Activated CD4-positive, alpha-beta T cell treated with anti-CD3 and anti-CD28 coated beads, Interleukin-2, amount 10 ng/mL, durations not matched to agents 7 days and 5 days (primary cell): ENCODE measurements at regions not wholly inside any gene's neighbourhood (a gene's known extent, or its start where the extent isn't known, plus 50 kb on each side); places are given as distances from the start of the nearest gene placed in this dataset.

Experiments
- CTCF ChIA-PET: fragments of 350-600 bp; sonication (Branson Sonifier 250); formaldehyde crosslinking; loops from one replicate; lab custom pipeline; 2021; ENCODE audit warnings: antibody characterized with exemption; lab: Charles Lee
- POLR2A ChIA-PET: fragments of 350-600 bp; sonication (Branson Sonifier 250); formaldehyde crosslinking; loops from one replicate; lab custom pipeline; 2021; ENCODE audit warnings: antibody characterized with exemption; lab: Charles Lee
- DNase-seq: peaks from one replicate; pipeline ENCODE4 v3.0.0-alpha.2; 2020
- H3K27ac Mint-ChIP-seq: one replicate; pipeline ENCODE4 v1.8.0; 2021; ENCODE audit warnings: mild to moderate bottlenecking, moderate library complexity, mixed read lengths
- H3K27me3 Mint-ChIP-seq: one replicate; pipeline ENCODE4 v1.8.0; 2021; ENCODE audit warnings: mixed read lengths
- H3K36me3 Mint-ChIP-seq: one replicate; pipeline ENCODE4 v1.8.0; 2021; ENCODE audit warnings: low read depth, mixed read lengths
- H3K4me1 Mint-ChIP-seq: one replicate; pipeline ENCODE4 v1.8.0; 2021; ENCODE audit warnings: mixed read lengths
- H3K4me3 Mint-ChIP-seq: one replicate; pipeline ENCODE4 v1.8.0; 2021; ENCODE audit warnings: mild to moderate bottlenecking, moderate library complexity, mixed read lengths
- H3K9me3 Mint-ChIP-seq: one replicate; pipeline ENCODE4 v1.8.0; 2021; ENCODE audit warnings: mixed read lengths

GRCh38 chr1:198873696-198874230 is 234.9 kb downstream of the PTPRC start:
- DNase-seq = no peak
- Mint-ChIP-seq H3K27me3 (no peaks in the 10 kb centered on the region), H3K36me3 (peaks cover 60% of the 10 kb centered on the region), H3K4me3 (no peak overlapping the region), H3K9me3 (peaks cover 5% of the 10 kb centered on the region), H3K27ac (no peak overlapping the region), H3K4me1 (peaks cover 4% of the 10 kb centered on the region)
- POLR2A ChIA-PET = no interaction called here
- CTCF ChIA-PET = no interaction called here

DNA sequence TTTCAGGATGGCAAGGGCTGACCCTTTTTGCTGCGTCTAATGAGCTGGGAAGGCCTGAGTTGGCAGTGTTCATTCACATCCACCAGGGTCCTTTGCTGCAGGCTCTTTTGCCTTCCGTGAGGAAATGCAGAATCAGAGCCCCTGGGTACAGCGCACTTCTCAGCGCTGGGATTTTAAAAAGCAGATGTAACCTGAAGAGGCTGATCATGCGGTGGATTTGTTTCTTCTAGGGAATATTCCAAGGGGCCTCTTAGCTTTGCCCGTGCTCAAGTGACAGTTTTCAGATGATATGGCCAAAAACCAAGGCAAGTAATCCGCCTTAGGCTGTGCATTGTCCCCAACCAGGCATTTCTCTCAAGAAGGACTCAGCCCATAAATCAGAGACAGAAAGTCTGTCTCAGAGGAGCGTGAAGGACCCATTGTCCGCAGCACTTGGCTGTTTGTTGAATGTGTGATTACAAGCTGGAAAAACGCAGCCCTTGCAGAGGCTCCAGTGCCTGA is 237.6 kb downstream of the PTPRC start:
- peaks cover 66% of the 10 kb centered on the region for H3K36me3 Mint-ChIP-seq
- H3K4me3 Mint-ChIP-seq = no peak overlapping the region

DNA sequence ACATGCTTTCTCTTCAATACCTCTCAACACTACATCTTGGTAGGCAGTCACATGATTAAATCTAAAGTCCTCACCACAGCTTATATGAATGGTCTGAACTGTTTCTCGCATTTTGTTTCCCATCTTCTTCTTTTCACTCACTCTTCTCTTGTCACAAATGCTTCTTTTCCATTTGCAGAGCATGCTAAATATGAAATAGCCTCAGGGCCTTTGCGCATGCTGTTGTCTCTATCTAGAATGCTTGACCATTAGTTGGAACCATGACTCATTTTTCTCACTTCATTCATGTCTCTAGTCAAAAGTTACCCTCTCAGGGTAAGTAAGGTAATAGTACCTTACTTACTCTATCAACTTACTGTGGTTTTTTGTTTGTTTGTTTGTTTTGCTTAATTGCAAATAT is 239.7 kb downstream of the PTPRC start:
- H3K27me3 Mint-ChIP-seq = no peaks in the 10 kb centered on the region

More for the DNA sequence above, 237.6 kb downstream of the PTPRC start:
- ChIA-PET POLR2A (no interaction called here), CTCF (no interaction called here)
- H3K27ac Mint-ChIP-seq = no peak overlapping the region
- peaks cover 7% of the 10 kb centered on the region for H3K9me3 Mint-ChIP-seq
- no peaks in the 10 kb centered on the region for H3K27me3 Mint-ChIP-seq
- no peak for DNase-seq
- peaks cover 15% of the 10 kb centered on the region for H3K4me1 Mint-ChIP-seq

GRCh38 chr1:198879711-198880306 is 241.0 kb downstream of the PTPRC start:
- DNase-seq = no peak
- H3K4me3 Mint-ChIP-seq = no peak overlapping the region
- ChIA-PET POLR2A (no interaction called here), CTCF (no interaction called here)
- H3K27ac Mint-ChIP-seq = no peak overlapping the region
- H3K9me3 Mint-ChIP-seq = peaks cover 2% of the 10 kb centered on the region
- peaks cover 22% of the 10 kb centered on the region for H3K4me1 Mint-ChIP-seq
- H3K27me3 Mint-ChIP-seq = no peaks in the 10 kb centered on the region
- peaks cover 52% of the 10 kb centered on the region for H3K36me3 Mint-ChIP-seq

More for the DNA sequence above, 239.7 kb downstream of the PTPRC start:
- ChIA-PET CTCF (no interaction called here), POLR2A (no interaction called here)
- no peak overlapping the region for H3K4me3 Mint-ChIP-seq
- no peak for DNase-seq
- H3K36me3 Mint-ChIP-seq = peaks cover 54% of the 10 kb centered on the region
- peaks cover 7% of the 10 kb centered on the region for H3K9me3 Mint-ChIP-seq
- peaks cover 22% of the 10 kb centered on the region for H3K4me1 Mint-ChIP-seq
- no peak overlapping the region for H3K27ac Mint-ChIP-seq

DNA sequence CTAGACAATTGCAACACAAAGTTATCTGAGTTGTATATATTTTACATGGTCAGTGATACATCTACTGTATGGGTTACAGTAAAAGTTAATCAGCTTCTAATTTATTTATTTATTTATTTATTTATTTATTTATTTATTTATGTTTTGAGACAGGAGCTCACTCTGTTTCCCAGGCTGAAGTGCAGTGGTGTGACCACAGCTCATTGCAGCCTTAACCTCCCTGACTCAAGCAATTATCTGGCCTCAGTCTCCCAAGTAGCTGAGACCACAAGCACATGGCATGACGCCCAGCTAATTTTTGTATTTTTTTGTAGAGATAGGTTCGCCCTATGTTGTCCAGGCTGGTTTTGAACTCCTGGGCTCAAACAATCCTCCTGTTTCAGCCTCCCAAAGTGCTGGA is 241.6 kb downstream of the PTPRC start:
- CTCF ChIA-PET = no interaction called here
- Mint-ChIP-seq H3K4me1 (peaks cover 22% of the 10 kb centered on the region), H3K36me3 (peaks cover 50% of the 10 kb centered on the region), H3K27me3 (no peaks in the 10 kb centered on the region), H3K27ac (no peak overlapping the region), H3K4me3 (no peak overlapping the region), H3K9me3 (peaks cover 2% of the 10 kb centered on the region)
- POLR2A ChIA-PET = no interaction called here
- DNase-seq = no peak

- Mint-ChIP-seq H3K9me3 (peaks cover 2% of the 10 kb centered on the region), H3K27me3 (no peaks in the 10 kb centered on the region), H3K36me3 (peaks cover 51% of the 10 kb centered on the region), H3K4me1 (peaks cover 22% of the 10 kb centered on the region), H3K27ac (no peak overlapping the region), H3K4me3 (no peak overlapping the region)
- no peak for DNase-seq
- ChIA-PET CTCF (interaction anchor here (1.0 kb wide), 1 partner anchor 46 kb away, joined by 4 read pairs; no protein-coding TSS in a partner anchor), POLR2A (no interaction called here)
These were observed 242.2 kb downstream of the PTPRC start for GRCh38 chr1:198880818-198881597.

DNA sequence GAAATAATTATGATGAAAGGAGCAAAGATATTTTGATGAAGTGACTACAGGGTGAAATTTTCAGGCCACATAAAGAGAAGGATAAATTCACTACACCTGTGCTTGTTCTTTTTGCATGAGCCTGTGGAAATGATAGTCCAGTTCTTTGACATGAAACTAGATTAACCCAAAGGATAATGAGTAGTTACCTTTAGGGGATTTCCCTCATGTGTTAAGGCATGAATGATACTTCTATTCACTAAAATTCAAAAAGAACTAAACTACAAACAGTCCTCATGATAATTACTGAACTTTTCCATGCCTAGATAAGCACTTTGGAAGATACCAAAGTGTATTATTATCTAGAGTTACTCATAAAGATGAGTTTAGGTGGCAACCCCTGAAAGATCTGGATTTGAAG is 244.3 kb downstream of the PTPRC start:
- CTCF ChIA-PET = interaction anchor here (0.9 to 1.7 kb wide), 2 partner anchors 10 to 11 kb away, joined by 3 read pairs; no protein-coding TSS in a partner anchor
- H3K27me3 Mint-ChIP-seq = no peaks in the 10 kb centered on the region
- H3K36me3 Mint-ChIP-seq = peaks cover 48% of the 10 kb centered on the region
- no peak overlapping the region for H3K27ac Mint-ChIP-seq
- peaks cover 2% of the 10 kb centered on the region for H3K9me3 Mint-ChIP-seq
- no peak overlapping the region for H3K4me3 Mint-ChIP-seq
- no peak for DNase-seq
- H3K4me1 Mint-ChIP-seq = peaks cover 20% of the 10 kb centered on the region
- POLR2A ChIA-PET = no interaction called here

DNA sequence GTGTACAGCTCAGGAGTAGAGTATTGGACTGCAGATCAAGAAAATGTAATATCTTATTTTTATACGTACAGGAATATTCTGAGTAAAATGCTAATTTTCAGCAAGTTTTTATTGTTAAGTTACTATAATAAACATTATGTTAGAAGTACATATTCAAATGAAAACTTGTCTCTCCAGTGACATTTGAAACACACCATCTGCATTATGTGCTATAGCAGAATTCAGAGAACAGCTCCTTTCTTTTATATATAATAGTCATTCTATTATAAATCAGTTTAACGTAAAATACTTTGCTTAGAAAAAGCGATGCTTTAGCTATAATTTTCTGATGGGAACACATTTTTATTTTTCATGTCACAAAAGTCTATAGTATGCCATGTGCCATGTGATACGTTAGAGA is 249.0 kb downstream of the PTPRC start:
- H3K36me3 Mint-ChIP-seq = peaks cover 40% of the 10 kb centered on the region
- peaks cover 4% of the 10 kb centered on the region for H3K4me1 Mint-ChIP-seq
- H3K27ac Mint-ChIP-seq = no peak overlapping the region
- H3K27me3 Mint-ChIP-seq = no peaks in the 10 kb centered on the region
- no peaks in the 10 kb centered on the region for H3K9me3 Mint-ChIP-seq
- POLR2A ChIA-PET = no interaction called here
- no peak overlapping the region for H3K4me3 Mint-ChIP-seq
- CTCF ChIA-PET = interaction anchor here (0.6 kb wide), 1 partner anchor 226 kb away, joined by 3 read pairs; no protein-coding TSS in a partner anchor
- DNase-seq = no peak

DNA sequence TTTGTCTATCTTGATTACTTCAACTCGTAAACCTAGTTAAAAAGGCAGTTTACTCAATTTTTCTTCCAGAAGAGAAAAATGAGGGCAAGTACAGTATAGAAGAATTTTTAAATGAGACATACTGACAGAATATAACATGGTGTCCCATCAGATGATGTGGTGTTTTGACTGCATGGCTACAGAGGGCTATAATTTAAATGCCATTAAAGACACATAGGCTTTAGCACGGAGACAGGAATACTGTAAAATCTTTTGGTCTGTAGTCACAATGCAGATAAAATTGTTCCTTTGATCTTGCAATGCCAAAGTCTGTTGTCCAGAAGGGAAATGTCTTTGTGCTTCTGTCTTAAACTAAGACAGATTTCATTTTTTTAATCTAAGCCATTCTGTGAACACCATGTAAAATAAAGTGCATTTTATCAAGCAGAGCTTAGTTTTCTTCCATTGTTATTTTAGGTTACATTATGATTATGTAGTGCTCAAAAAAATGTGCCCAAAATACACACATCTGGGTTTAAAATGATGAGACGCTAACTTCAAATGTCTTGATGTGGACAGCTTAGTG is 249.6 kb downstream of the PTPRC start:
- DNase-seq = no peak
- ChIA-PET CTCF (interaction anchor here (0.6 kb wide), 1 partner anchor 226 kb away, joined by 3 read pairs; no protein-coding TSS in a partner anchor), POLR2A (no interaction called here)
- Mint-ChIP-seq H3K9me3 (no peaks in the 10 kb centered on the region), H3K4me1 (no peaks in the 10 kb centered on the region), H3K36me3 (peaks cover 40% of the 10 kb centered on the region), H3K4me3 (no peak overlapping the region), H3K27me3 (no peaks in the 10 kb centered on the region), H3K27ac (no peak overlapping the region)

DNA sequence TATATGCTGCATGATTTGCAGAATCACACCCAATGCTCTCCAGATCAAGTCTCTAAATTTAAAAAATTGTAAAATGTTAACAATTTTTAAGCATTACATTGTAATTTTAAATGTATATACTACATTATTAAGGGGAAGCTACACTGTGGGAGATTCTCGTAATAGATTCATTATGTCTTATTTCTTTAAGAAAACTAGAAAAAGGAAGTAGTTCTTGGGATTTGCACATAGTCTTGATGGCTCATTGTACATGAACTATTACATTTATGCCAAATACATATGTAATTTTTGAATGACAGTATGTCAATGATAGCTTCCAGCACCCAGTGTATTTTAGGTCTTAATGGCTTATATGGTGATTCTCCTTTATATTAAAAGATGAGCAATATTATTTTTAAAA is 250.3 kb downstream of the PTPRC start:
- Mint-ChIP-seq H3K27me3 (no peaks in the 10 kb centered on the region), H3K4me1 (peaks cover 2% of the 10 kb centered on the region), H3K27ac (no peak overlapping the region), H3K4me3 (no peak overlapping the region), H3K36me3 (peaks cover 43% of the 10 kb centered on the region), H3K9me3 (no peaks in the 10 kb centered on the region)
- ChIA-PET CTCF (interaction anchor here (0.6 to 1.6 kb wide), 2 partner anchors 15 to 1725 kb away, joined by 4 read pairs; no protein-coding TSS in a partner anchor), POLR2A (no interaction called here)
- no peak for DNase-seq

GRCh38 chr1:198889749-198890148 is 250.9 kb downstream of the PTPRC start:
- CTCF ChIA-PET = interaction anchor here (0.6 to 1.6 kb wide), 2 partner anchors 14 to 1724 kb away, joined by 4 read pairs; no protein-coding TSS in a partner anchor
- no peaks in the 10 kb centered on the region for H3K27me3 Mint-ChIP-seq
- DNase-seq = no peak
- no peak overlapping the region for H3K27ac Mint-ChIP-seq
- H3K36me3 Mint-ChIP-seq = peaks cover 45% of the 10 kb centered on the region
- POLR2A ChIA-PET = no interaction called here
- H3K4me1 Mint-ChIP-seq = peaks cover 2% of the 10 kb centered on the region
- no peaks in the 10 kb centered on the region for H3K9me3 Mint-ChIP-seq
- no peak overlapping the region for H3K4me3 Mint-ChIP-seq

GRCh38 chr1:198890214-198890930 is 251.5 kb downstream of the PTPRC start:
- ChIA-PET CTCF (interaction anchor here (1.6 kb wide), 1 partner anchor 14 kb away, joined by 4 read pairs; no protein-coding TSS in a partner anchor), POLR2A (no interaction called here)
- no peak for DNase-seq
- H3K27me3 Mint-ChIP-seq = no peaks in the 10 kb centered on the region
- peaks cover 2% of the 10 kb centered on the region for H3K4me1 Mint-ChIP-seq
- no peak overlapping the region for H3K27ac Mint-ChIP-seq
- H3K9me3 Mint-ChIP-seq = no peaks in the 10 kb centered on the region
- H3K4me3 Mint-ChIP-seq = no peak overlapping the region
- H3K36me3 Mint-ChIP-seq = peaks cover 44% of the 10 kb centered on the region
